HepG2 (cell line): ENCODE measurements at regions not wholly inside any gene's neighbourhood (a gene's known extent, or its start where the extent isn't known, plus 50 kb on each side); places are given as distances from the start of the nearest gene placed in this dataset.

ENCODE experiments used
- ATAC-seq: fragments of 200-7000 bp; cut with Tn5 transposase; 3 replicates; pipeline ENCODE4 v1.9.1; 2020; ENCODE audit warnings: mild to moderate bottlenecking, moderate library complexity
- BruUV-seq: library from RNA; stranded (reverse); fragments of 400-500 nt; replicated peaks from 2 replicates; lab custom pipeline; 2021; lab: Mats Ljungman, UMichigan
- CTCF ChIA-PET: fragments of 300-600 bp; formaldehyde crosslinking; extraction: SDS; loops from one replicate; lab custom pipeline; 2021; ENCODE audit warnings: low total read pairs, inconsistent platforms, low intra/inter-chr PET ratio; lab: Yijun Ruan, JAX
- POLR2A ChIA-PET: fragments of 350-600 bp; sonication (Branson Sonifier 250); formaldehyde crosslinking; loops from one replicate; lab custom pipeline; 2020; ENCODE audit warnings: antibody characterized with exemption, inconsistent platforms; lab: Yijun Ruan, JAX
- DNase-seq: peaks from one replicate; pipeline ENCODE4 v3.0.0-alpha.2; 2015; ENCODE audit warnings: low spot score
- FAIRE-seq: peaks from 3 replicates; lab custom pipeline; 2011; peaks lifted over from hg19 to GRCh38; lab: Jason Lieb, UNC
- H2AFZ ChIP-seq: one replicate; pipeline ENCODE4 v1.6.1; 2011; ENCODE audit warnings: low read length, inconsistent platforms
- H3K27ac ChIP-seq: fragments of 300-600 bp; 3 replicates; pipeline ENCODE4 v1.8.0; 2011; ENCODE audit warnings: mixed run types, mild to moderate bottlenecking, mixed read lengths, low read length, inconsistent platforms; ENCODE audit not compliant: insufficient read depth; ENCODE audit errors: extremely low read length
- H3K27me3 ChIP-seq, 2 experiments: fragments of 200-600 bp in 1 of 2; 2 replicates in 1 of 2; 3 replicates in 1 of 2; pipeline versions ENCODE4 v1.6.0 to v1.8.0; 2011; ENCODE audit warnings: low read length in 2 of 2, mild to moderate bottlenecking in 2 of 2, moderate library complexity in 2 of 2, inconsistent platforms in 1 of 2; ENCODE audit not compliant: insufficient read depth in 2 of 2, control insufficient read depth in 1 of 2
- H3K36me3 ChIP-seq, 2 experiments: fragments of 200-600 bp in 1 of 2; replicated peaks in 1 of 2; 2 replicates in 1 of 2; 3 replicates in 1 of 2; pipeline versions ENCODE4 v1.5.1 to v1.8.0; 2011; ENCODE audit warnings: low read length in 2 of 2, inconsistent platforms in 1 of 2; ENCODE audit not compliant: insufficient read depth in 2 of 2, control insufficient read depth in 1 of 2
- H3K4me1 ChIP-seq: 2 replicates; pipeline ENCODE4 v1.5.1; 2012; ENCODE audit warnings: low read length, inconsistent platforms; ENCODE audit not compliant: insufficient read depth
- H3K4me2 ChIP-seq: 2 replicates; pipeline ENCODE4 v1.6.0; 2011; ENCODE audit warnings: low read depth, low read length, inconsistent platforms
- H3K4me3 ChIP-seq, 3 experiments: fragments of 200-600 bp in 1 of 3; sonication (generic), shearing (Covaris generic) in 1 of 3; replicated peaks in 1 of 3; 2 replicates each; pipeline ENCODE4 v1.5.1; 2011 to 2016; ENCODE audit warnings: low read length in 3 of 3, inconsistent platforms in 2 of 3, low read depth in 2 of 3, mild to moderate bottlenecking in 2 of 3, control low read depth in 1 of 3, mixed read lengths in 1 of 3; ENCODE audit not compliant: insufficient read depth in 1 of 3
- H3K79me2 ChIP-seq: one replicate; pipeline ENCODE4 v1.6.1; 2011; ENCODE audit warnings: low read length, inconsistent platforms; ENCODE audit not compliant: insufficient read depth
- H3K9ac ChIP-seq: 2 replicates; pipeline ENCODE4 v1.6.0; 2011; ENCODE audit warnings: mild to moderate bottlenecking, low read depth, low read length, inconsistent platforms; ENCODE audit not compliant: insufficient read depth
- H3K9me3 ChIP-seq: 2 replicates; pipeline ENCODE4 v1.5.1; 2012; ENCODE audit warnings: mild to moderate bottlenecking, low read length
- H4K20me1 ChIP-seq: 2 replicates; pipeline ENCODE4 v1.6.0; 2011; ENCODE audit warnings: inconsistent platforms, mild to moderate bottlenecking, low read length, moderate library complexity; ENCODE audit not compliant: insufficient read depth
- DMAP1 ChIP-seq: IDR thresholded peaks from 2 replicates; pipeline ENCODE4 v1.6.1; 2016
- KDM5A ChIP-seq: fragments of 200-600 bp; sonication (generic); IDR thresholded peaks from 2 replicates; pipeline ENCODE4 v1.7.0; 2018; ENCODE audit warnings: antibody characterized with exemption, mild to moderate bottlenecking, low read length, borderline replicate concordance
- PBX3 ChIP-seq: sonication (generic); formaldehyde crosslinking; IDR thresholded peaks from 2 replicates; pipeline ENCODE4 v1.8.1; 2023; ENCODE audit warnings: missing genetic modification reagents, inconsistent platforms, borderline replicate concordance
- PPARG ChIP-seq: conservative IDR thresholded peaks from 2 replicates; pipeline ENCODE4 v1.6.1; 2016; ENCODE audit warnings: missing biosample characterization, missing genetic modification reagents
- PRMT3 ChIP-seq: sonication (generic); formaldehyde crosslinking; IDR thresholded peaks from 2 replicates; pipeline ENCODE4 v1.8.1; 2022; ENCODE audit warnings: low read depth, mild to moderate bottlenecking, moderate library complexity, missing genetic modification reagents, borderline replicate concordance
- RFX1 ChIP-seq: fragments of 450-650 bp; IDR thresholded peaks from 2 replicates; pipeline ENCODE4 v1.6.1; 2017
- ZKSCAN5 ChIP-seq: sonication (generic); formaldehyde crosslinking; IDR thresholded peaks from 2 replicates; pipeline ENCODE4 v1.5.1; 2020; ENCODE audit warnings: mild to moderate bottlenecking, missing genetic modification reagents
- ZNF136 ChIP-seq: sonication (generic); formaldehyde crosslinking; IDR thresholded peaks from 2 replicates; pipeline ENCODE4 v1.8.1; 2022; ENCODE audit warnings: low read depth, mild to moderate bottlenecking, moderate library complexity, missing genetic modification reagents
- ZNF432 ChIP-seq: sonication (generic); formaldehyde crosslinking; IDR thresholded peaks from 2 replicates; pipeline ENCODE4 v1.5.0; 2020; ENCODE audit warnings: missing genetic modification reagents, mild to moderate bottlenecking, borderline replicate concordance
- ZNF746 ChIP-seq: sonication (generic); formaldehyde crosslinking; IDR thresholded peaks from 2 replicates; pipeline ENCODE4 v1.8.0; 2022; ENCODE audit warnings: mild to moderate bottlenecking, missing genetic modification reagents
- ZSCAN5A ChIP-seq: sonication (generic); formaldehyde crosslinking; IDR thresholded peaks from 2 replicates; pipeline ENCODE4 v1.8.0; 2022; ENCODE audit warnings: mild to moderate bottlenecking, missing genetic modification reagents, borderline replicate concordance
- in situ Hi-C: cut with HindIII; loops from 2 replicates; pipeline ENCODE4 v1.10.0; 2017; ENCODE audit warnings: low pct_unique_long_range_greater_than_20kb; ENCODE audit not compliant: extremely low pct_ligation_motif_present
- intact Hi-C: fragments of 100-400 bp; cut with micrococcal nuclease; formaldehyde crosslinking; loops from one replicate; pipeline ENCODE4 v1.10.0; 2022; ENCODE audit not compliant: unreplicated experiment

GRCh38 chr5:161058781-161059180 is 206.8 kb upstream of the ATP10B start:
- intact Hi-C loops (no loop called here), in situ Hi-C loops (no loop called here)
- no peak overlapping the region for H3K4me2 ChIP-seq
- DNase-seq (no peak), FAIRE-seq (no peak), ATAC-seq (no peak)
- CTCF ChIA-PET: no interaction called here
- POLR2A ChIA-PET: no interaction called here
- BruUV-seq: no TSS peak
- H3K9me3 ChIP-seq: no peaks in the 10 kb centered on the region
- H3K27ac ChIP-seq: no peak overlapping the region
- H3K4me1 ChIP-seq: no peaks in the 10 kb centered on the region
- no peak overlapping the region for H3K4me3 ChIP-seq
- H3K9ac ChIP-seq: no peak overlapping the region
- no peaks in the 10 kb centered on the region for H3K27me3 ChIP-seq
- H2AFZ ChIP-seq: no peak overlapping the region
- H3K36me3 ChIP-seq: no peaks in the 10 kb centered on the region
- no peaks in the 10 kb centered on the region for H3K79me2 ChIP-seq
- TF ChIP-seq ZKSCAN5 (CRISPR knock-in tag): no peak
- TF ChIP-seq ZNF136 (CRISPR knock-in tag): no peak
- TF ChIP-seq DMAP1: no peak
- TF ChIP-seq RFX1: no peak
- no peak for TF ChIP-seq ZNF746 (CRISPR knock-in tag)
- TF ChIP-seq ZNF432: no peak
- no peak for TF ChIP-seq PRMT3 (CRISPR knock-in tag)
- no peak for TF ChIP-seq ZSCAN5A (CRISPR knock-in tag)
- no peak for TF ChIP-seq PBX3 (CRISPR knock-in tag)
- no peak for TF ChIP-seq KDM5A
- no peak for TF ChIP-seq PPARG (CRISPR knock-in tag)
- H4K20me1 ChIP-seq: no peaks in the 10 kb centered on the region
